ENCODE measurements at regions not wholly inside any gene's neighbourhood (a gene's known extent, or its start where the extent isn't known, plus 50 kb on each side); places are given as distances from the start of the nearest gene placed in this dataset.
"Not testable (repeated sequence)": the region's sequence is repeated elsewhere in the genome, so short reads cannot be mapped to it uniquely, and the experiment has no call there.

DNA sequence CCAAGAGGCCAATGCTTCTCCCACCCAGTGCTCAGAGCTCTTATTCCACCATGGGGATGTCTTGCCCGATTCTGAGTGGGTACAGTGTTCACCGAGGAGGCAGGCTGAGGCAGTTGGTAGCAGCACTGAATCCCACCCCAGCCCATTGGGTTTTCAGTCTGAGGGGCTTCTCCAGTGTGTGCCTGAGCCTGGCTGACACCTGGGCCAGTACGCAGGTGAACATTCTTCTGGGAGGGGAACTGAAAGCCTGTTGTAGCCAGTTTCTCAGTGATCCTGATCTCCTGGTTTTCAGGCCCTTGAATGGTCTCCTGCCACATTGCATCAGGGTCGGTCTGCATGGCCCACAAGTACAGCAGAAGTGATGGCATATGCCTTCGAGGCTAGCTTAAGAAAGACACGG, 98.2 kb downstream of the TMEM17 start:
- no peak overlapping the region for H3K27ac Mint-ChIP-seq (ENCODE audit: low read depth)
- DNase-seq (ENCODE audit: low spot score in 2 of 2) (no peak), ATAC-seq (replicated peaks; ENCODE audit: extremely low read depth, poor library complexity, severe bottlenecking) (no peak)
- H3K27me3 Mint-ChIP-seq, result no peaks in the 10 kb centered on the region
- no peak overlapping the region for H3K4me3 Mint-ChIP-seq
- no peaks in the 10 kb centered on the region for H3K9me3 Mint-ChIP-seq
- peaks cover 16% of the 10 kb centered on the region for H3K36me3 Mint-ChIP-seq (ENCODE audit: insufficient read depth)
- H3K4me1 Mint-ChIP-seq, result peaks cover 11% of the 10 kb centered on the region

DNA sequence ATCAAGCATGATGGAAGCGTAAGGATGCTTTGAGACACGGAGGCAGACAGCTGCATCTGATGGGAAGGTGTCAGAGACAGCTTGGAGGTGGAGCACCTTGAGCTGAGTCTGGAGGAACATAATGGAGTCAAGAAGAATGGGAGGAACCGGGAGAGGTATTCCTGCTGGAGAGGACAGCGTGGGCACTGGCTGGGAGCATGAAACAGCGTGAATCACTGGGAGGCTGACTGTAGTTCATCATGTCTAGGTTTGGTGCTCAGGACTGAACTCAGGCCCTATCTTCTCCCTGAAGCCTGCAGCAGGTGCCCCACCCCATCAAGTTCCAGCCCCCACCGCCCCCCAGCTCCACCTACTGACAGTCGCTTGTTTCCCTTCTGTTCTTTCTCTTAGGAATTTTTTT, 98.6 kb downstream of the TMEM17 start:
- no peak overlapping the region for H3K4me3 Mint-ChIP-seq
- ATAC-seq (replicated peaks; ENCODE audit: extremely low read depth, poor library complexity, severe bottlenecking) (no peak), DNase-seq (ENCODE audit: low spot score in 2 of 2) (no peak)
- peaks cover 8% of the 10 kb centered on the region for H3K4me1 Mint-ChIP-seq
- peaks cover 11% of the 10 kb centered on the region for H3K36me3 Mint-ChIP-seq (ENCODE audit: insufficient read depth)
- H3K9me3 Mint-ChIP-seq, result no peaks in the 10 kb centered on the region
- no peaks in the 10 kb centered on the region for H3K27me3 Mint-ChIP-seq
- no peak overlapping the region for H3K27ac Mint-ChIP-seq (ENCODE audit: low read depth)

DNA sequence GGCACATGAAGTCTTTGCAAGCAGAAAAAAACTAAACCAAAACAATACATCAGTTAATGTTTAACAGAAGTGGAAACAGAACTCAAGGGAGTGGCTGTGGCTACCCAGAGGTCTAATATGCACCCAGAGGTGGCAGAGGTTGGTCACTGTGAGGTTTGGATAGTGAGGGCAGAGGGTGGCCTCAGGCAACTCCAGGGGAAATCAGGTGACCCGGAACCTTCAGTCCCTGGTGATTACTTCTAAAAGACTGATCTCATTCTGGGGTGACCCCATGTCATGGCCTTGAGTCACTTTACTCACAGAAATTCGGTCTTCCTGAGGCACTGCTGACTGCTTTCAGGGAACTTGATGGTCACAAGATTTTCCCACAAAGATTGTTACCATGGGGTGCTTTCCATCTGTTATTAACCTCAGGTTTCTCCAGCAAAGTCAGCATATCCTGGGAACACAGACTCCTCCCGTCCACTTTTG, 99.4 kb downstream of the TMEM17 start:
- ATAC-seq (replicated peaks; ENCODE audit: extremely low read depth, poor library complexity, severe bottlenecking) (no peak), DNase-seq (ENCODE audit: low spot score in 2 of 2) (no peak)
- Mint-ChIP-seq H3K36me3 (ENCODE audit: insufficient read depth) (peaks cover 4% of the 10 kb centered on the region), H3K4me3 (no peak overlapping the region), H3K9me3 (no peaks in the 10 kb centered on the region), H3K27ac (ENCODE audit: low read depth) (no peak overlapping the region), H3K4me1 (no peaks in the 10 kb centered on the region), H3K27me3 (no peaks in the 10 kb centered on the region)

GRCh38 chr2:62404913-62405312, 101.1 kb downstream of the TMEM17 start:
- Mint-ChIP-seq H3K4me3 (no peak overlapping the region), H3K27ac (ENCODE audit: low read depth) (no peak overlapping the region), H3K9me3 (no peaks in the 10 kb centered on the region), H3K27me3 (no peaks in the 10 kb centered on the region), H3K4me1 (no peaks in the 10 kb centered on the region), H3K36me3 (ENCODE audit: insufficient read depth) (peaks cover 2% of the 10 kb centered on the region)
- DNase-seq (ENCODE audit: low spot score in 2 of 2) (no peak), ATAC-seq (replicated peaks; ENCODE audit: extremely low read depth, poor library complexity, severe bottlenecking) (no peak)

DNA sequence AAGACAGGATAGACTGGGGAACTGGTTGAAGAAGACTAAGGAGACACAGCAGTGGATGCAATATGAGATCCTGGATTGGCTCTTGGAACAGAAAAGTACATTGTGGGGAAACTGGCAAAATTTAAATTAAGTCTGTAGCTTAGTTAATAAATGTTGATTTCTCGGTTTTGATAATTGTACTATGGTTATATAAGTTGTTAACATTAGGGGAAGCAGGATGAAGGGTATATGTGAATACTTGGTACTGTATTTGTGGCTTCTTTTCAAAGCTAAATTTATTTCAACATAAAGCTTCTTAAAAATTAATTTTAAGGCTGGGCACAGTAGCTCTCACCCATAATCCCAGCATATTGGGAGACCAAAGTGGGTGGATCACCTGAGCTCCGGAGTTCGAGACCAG, 103.8 kb downstream of the TMEM17 start:
- H3K27me3 Mint-ChIP-seq, result no peaks in the 10 kb centered on the region
- ATAC-seq (replicated peaks; ENCODE audit: extremely low read depth, poor library complexity, severe bottlenecking) (no peak), DNase-seq (ENCODE audit: low spot score in 2 of 2) (no peak)
- no peak overlapping the region for H3K27ac Mint-ChIP-seq (ENCODE audit: low read depth)
- no peak overlapping the region for H3K4me3 Mint-ChIP-seq
- H3K9me3 Mint-ChIP-seq, result no peaks in the 10 kb centered on the region
- H3K36me3 Mint-ChIP-seq (ENCODE audit: insufficient read depth), result peaks cover under 1% of the 10 kb centered on the region
- H3K4me1 Mint-ChIP-seq, result no peaks in the 10 kb centered on the region

DNA sequence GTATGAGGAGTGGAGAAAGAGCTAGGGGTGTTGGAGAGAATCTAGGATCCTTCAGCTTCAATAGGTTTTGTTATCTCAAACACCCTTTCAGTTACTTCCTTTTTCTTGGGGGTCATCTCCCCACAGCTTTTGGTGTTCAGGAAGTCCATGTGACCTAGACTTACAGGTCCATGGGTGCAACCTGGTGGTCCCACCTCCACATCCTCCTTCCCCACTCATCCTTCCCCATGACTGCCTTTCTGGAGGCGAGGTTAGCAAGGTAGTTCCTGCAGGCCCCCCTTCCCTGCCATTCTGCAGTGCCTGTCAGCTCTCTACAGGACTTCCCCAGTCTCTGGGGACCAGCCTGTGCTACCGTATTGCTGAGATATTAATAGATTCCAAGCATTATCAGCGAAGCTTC, 107.6 kb downstream of the TMEM17 start:
- DNase-seq (ENCODE audit: low spot score in 2 of 2) (no peak), ATAC-seq (replicated peaks; ENCODE audit: extremely low read depth, poor library complexity, severe bottlenecking) (no peak)
- no peaks in the 10 kb centered on the region for H3K9me3 Mint-ChIP-seq
- no peak overlapping the region for H3K4me3 Mint-ChIP-seq
- H3K27me3 Mint-ChIP-seq, result no peaks in the 10 kb centered on the region
- H3K36me3 Mint-ChIP-seq (ENCODE audit: insufficient read depth), result no peaks in the 10 kb centered on the region
- H3K27ac Mint-ChIP-seq (ENCODE audit: low read depth), result no peak overlapping the region
- H3K4me1 Mint-ChIP-seq, result no peaks in the 10 kb centered on the region

- Mint-ChIP-seq H3K4me3 (no peak overlapping the region), H3K9me3 (no peaks in the 10 kb centered on the region), H3K4me1 (no peaks in the 10 kb centered on the region), H3K27ac (ENCODE audit: low read depth) (no peak overlapping the region), H3K36me3 (ENCODE audit: insufficient read depth) (no peaks in the 10 kb centered on the region), H3K27me3 (no peaks in the 10 kb centered on the region)
- DNase-seq (ENCODE audit: low spot score in 2 of 2), result no peak
- ATAC-seq (replicated peaks; ENCODE audit: extremely low read depth, poor library complexity, severe bottlenecking), result no peak
These were observed 109.1 kb downstream of the TMEM17 start for GRCh38 chr2:62396880-62397279.

GRCh38 chr2:62393293-62393692, 112.7 kb downstream of the TMEM17 start:
- no peak for DNase-seq (ENCODE audit: low spot score in 2 of 2)
- H3K27me3 Mint-ChIP-seq, result no peaks in the 10 kb centered on the region
- no peak overlapping the region for H3K4me3 Mint-ChIP-seq
- no peaks in the 10 kb centered on the region for H3K9me3 Mint-ChIP-seq
- no peaks in the 10 kb centered on the region for H3K4me1 Mint-ChIP-seq
- H3K27ac Mint-ChIP-seq (ENCODE audit: low read depth), result no peak overlapping the region
- no peaks in the 10 kb centered on the region for H3K36me3 Mint-ChIP-seq (ENCODE audit: insufficient read depth)
- no peak for ATAC-seq (replicated peaks; ENCODE audit: extremely low read depth, poor library complexity, severe bottlenecking)

GRCh38 chr2:62391696-62392095, 114.3 kb downstream of the TMEM17 start:
- no peak overlapping the region for H3K4me3 Mint-ChIP-seq
- no peak for ATAC-seq (replicated peaks; ENCODE audit: extremely low read depth, poor library complexity, severe bottlenecking)
- H3K4me1 Mint-ChIP-seq, result no peaks in the 10 kb centered on the region
- peaks cover 2% of the 10 kb centered on the region for H3K36me3 Mint-ChIP-seq (ENCODE audit: insufficient read depth)
- DNase-seq (ENCODE audit: low spot score in 2 of 2), result no peak
- H3K9me3 Mint-ChIP-seq, result no peaks in the 10 kb centered on the region
- no peak overlapping the region for H3K27ac Mint-ChIP-seq (ENCODE audit: low read depth)
- H3K27me3 Mint-ChIP-seq, result no peaks in the 10 kb centered on the region

DNA sequence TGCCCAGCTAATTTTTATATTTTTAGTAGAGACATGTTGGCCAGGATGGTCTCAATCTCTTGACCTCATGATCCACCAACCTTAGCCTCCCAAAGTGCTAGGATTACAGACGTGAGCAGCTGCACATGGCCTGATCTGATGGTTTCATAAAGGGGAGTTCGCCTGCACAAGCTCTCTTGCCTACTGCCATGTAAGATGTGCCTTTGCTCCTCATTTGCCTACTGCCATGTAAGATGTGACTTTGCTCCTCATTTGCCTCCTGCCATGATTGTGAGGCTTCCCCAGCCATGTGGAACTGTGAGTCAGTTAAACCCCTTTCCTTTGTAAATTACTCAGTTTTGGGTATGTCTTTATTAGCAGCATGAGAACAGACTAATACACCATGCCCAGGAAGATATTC, 119.6 kb downstream of the TMEM17 start:
- H3K36me3 Mint-ChIP-seq (ENCODE audit: insufficient read depth); H3K9me3 Mint-ChIP-seq: not testable (repeated sequence)

GRCh38 chr2:62383846-62384245, 122.1 kb downstream of the TMEM17 start:
- no peak overlapping the region for H3K27ac Mint-ChIP-seq (ENCODE audit: low read depth)
- DNase-seq (ENCODE audit: low spot score in 2 of 2), result no peak
- ATAC-seq (replicated peaks; ENCODE audit: extremely low read depth, poor library complexity, severe bottlenecking), result no peak

More for the DNA sequence above, 119.6 kb downstream of the TMEM17 start:
- H3K27me3 Mint-ChIP-seq; H3K27ac Mint-ChIP-seq (ENCODE audit: low read depth); H3K4me1 Mint-ChIP-seq; H3K4me3 Mint-ChIP-seq; DNase-seq (ENCODE audit: low spot score in 2 of 2); ATAC-seq (replicated peaks; ENCODE audit: extremely low read depth, poor library complexity, severe bottlenecking): not testable (repeated sequence)

GRCh38 chr2:62382757-62383156, 123.2 kb downstream of the TMEM17 start:
- DNase-seq (ENCODE audit: low spot score in 2 of 2) (no peak), ATAC-seq (replicated peaks; ENCODE audit: extremely low read depth, poor library complexity, severe bottlenecking) (no peak)
- Mint-ChIP-seq H3K27ac (ENCODE audit: low read depth) (no peak overlapping the region), H3K4me1 (no peaks in the 10 kb centered on the region), H3K9me3 (no peaks in the 10 kb centered on the region), H3K36me3 (ENCODE audit: insufficient read depth) (peaks cover 4% of the 10 kb centered on the region), H3K4me3 (no peak overlapping the region), H3K27me3 (no peaks in the 10 kb centered on the region)

More at GRCh38 chr2:62383846-62384245, 122.1 kb downstream of the TMEM17 start:
- H3K4me3 Mint-ChIP-seq, result no peak overlapping the region
- no peaks in the 10 kb centered on the region for H3K27me3 Mint-ChIP-seq
- no peaks in the 10 kb centered on the region for H3K4me1 Mint-ChIP-seq
- H3K36me3 Mint-ChIP-seq (ENCODE audit: insufficient read depth), result peaks cover 4% of the 10 kb centered on the region
- no peaks in the 10 kb centered on the region for H3K9me3 Mint-ChIP-seq

- no peak overlapping the region for H3K4me3 Mint-ChIP-seq
- ATAC-seq (replicated peaks; ENCODE audit: extremely low read depth, poor library complexity, severe bottlenecking) (no peak), DNase-seq (ENCODE audit: low spot score in 2 of 2) (no peak)
- no peak overlapping the region for H3K27ac Mint-ChIP-seq (ENCODE audit: low read depth)
- no peaks in the 10 kb centered on the region for H3K4me1 Mint-ChIP-seq
- no peaks in the 10 kb centered on the region for H3K27me3 Mint-ChIP-seq
- peaks cover 4% of the 10 kb centered on the region for H3K36me3 Mint-ChIP-seq (ENCODE audit: insufficient read depth)
- H3K9me3 Mint-ChIP-seq, result peaks cover 5% of the 10 kb centered on the region
These were observed 123.9 kb downstream of the TMEM17 start for GRCh38 chr2:62382122-62382521.

- Mint-ChIP-seq H3K36me3 (ENCODE audit: insufficient read depth) (peaks cover 2% of the 10 kb centered on the region), H3K4me1 (no peaks in the 10 kb centered on the region), H3K9me3 (peaks cover 5% of the 10 kb centered on the region), H3K27ac (ENCODE audit: low read depth) (no peak overlapping the region), H3K27me3 (no peaks in the 10 kb centered on the region), H3K4me3 (no peak overlapping the region)
- ATAC-seq (replicated peaks; ENCODE audit: extremely low read depth, poor library complexity, severe bottlenecking) (no peak), DNase-seq (ENCODE audit: low spot score in 2 of 2) (no peak)
These were observed 124.3 kb downstream of the TMEM17 start for GRCh38 chr2:62381656-62382055.
